ENCODE measurements at regions not wholly inside any gene's neighbourhood (a gene's known extent, or its start where the extent isn't known, plus 50 kb on each side); places are given as distances from the start of the nearest gene placed in this dataset.

- no peak for TF ChIP-seq CTCF (IDR thresholded peaks at IDR 0.05)
- Histone ChIP-seq H3K27ac (no peak overlapping the region), H3K4me3 (no peak overlapping the region)
- no peak for DNase-seq (ENCODE audit: low spot score)
Observed at GRCh38 chr12:127158385-127159061, 1108.4 kb upstream of the TMEM132C start.

- DNase-seq (ENCODE audit: low spot score): no peak
- Histone ChIP-seq H3K4me3 (no peak overlapping the region), H3K27ac (no peak overlapping the region)
- no peak for TF ChIP-seq CTCF (IDR thresholded peaks at IDR 0.05)
Observed at GRCh38 chr12:127161466-127161865, 1105.5 kb upstream of the TMEM132C start.

- no peak overlapping the region for H3K27ac ChIP-seq
- no peak for DNase-seq (ENCODE audit: low spot score)
- TF ChIP-seq CTCF (IDR thresholded peaks at IDR 0.05): no peak
- H3K4me3 ChIP-seq: no peak overlapping the region
Observed at GRCh38 chr12:127162307-127162706, 1104.7 kb upstream of the TMEM132C start.

- H3K4me3 ChIP-seq: no peak overlapping the region
- no peak overlapping the region for H3K27ac ChIP-seq
- no peak for TF ChIP-seq CTCF (IDR thresholded peaks at IDR 0.05)
- DNase-seq (ENCODE audit: low spot score): no peak
Observed at GRCh38 chr12:127162902-127163301, 1104.1 kb upstream of the TMEM132C start.

GRCh38 chr12:127165567-127166392, 1101.2 kb upstream of the TMEM132C start:
- peak overlapping the region; percentile 21 to 39 for H3K27ac ChIP-seq
- H3K4me3 ChIP-seq: peak overlapping the region; percentile 64
- no peak for TF ChIP-seq CTCF (IDR thresholded peaks at IDR 0.05)
- peak; percentile 77 for DNase-seq (ENCODE audit: low spot score)

GRCh38 chr12:127169321-127170181, 1097.4 kb upstream of the TMEM132C start:
- no peak overlapping the region for H3K27ac ChIP-seq
- H3K4me3 ChIP-seq: no peak overlapping the region
- no peak for TF ChIP-seq CTCF (IDR thresholded peaks at IDR 0.05)
- peak; percentile 1 for DNase-seq (ENCODE audit: low spot score)

Data from coronary artery (tissue), 2 donors.